ENCODE measurements at regions not wholly inside any gene's neighbourhood (a gene's known extent, or its start where the extent isn't known, plus 50 kb on each side); places are given as distances from the start of the nearest gene placed in this dataset.
A peak's percentile ranks its signal among the peaks of the same experiment; 100 is the strongest.

DNA sequence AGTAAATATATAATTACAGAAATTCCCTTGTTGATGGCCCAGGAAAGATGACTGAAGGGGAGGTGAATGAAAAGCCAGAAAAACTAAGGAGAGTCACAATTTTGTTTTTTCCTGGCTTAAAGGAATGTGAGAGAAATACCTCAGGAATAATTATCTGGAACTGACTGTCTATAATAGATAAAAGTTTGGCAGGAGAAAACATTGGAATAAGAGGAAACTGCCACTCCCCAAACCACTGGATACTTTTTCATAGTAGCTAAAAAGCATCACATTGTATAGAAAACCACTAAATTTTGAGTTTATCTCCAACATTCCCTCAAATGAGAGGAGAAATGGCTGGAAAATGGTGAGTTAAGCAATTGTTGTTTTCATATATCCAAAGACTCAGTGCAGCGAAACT is 326.0 kb downstream of the NPR3 start:
- no peaks in the 10 kb centered on the region for H3K36me3 ChIP-seq (ENCODE audit: low read depth)
- DNase-seq: no peak

DNA sequence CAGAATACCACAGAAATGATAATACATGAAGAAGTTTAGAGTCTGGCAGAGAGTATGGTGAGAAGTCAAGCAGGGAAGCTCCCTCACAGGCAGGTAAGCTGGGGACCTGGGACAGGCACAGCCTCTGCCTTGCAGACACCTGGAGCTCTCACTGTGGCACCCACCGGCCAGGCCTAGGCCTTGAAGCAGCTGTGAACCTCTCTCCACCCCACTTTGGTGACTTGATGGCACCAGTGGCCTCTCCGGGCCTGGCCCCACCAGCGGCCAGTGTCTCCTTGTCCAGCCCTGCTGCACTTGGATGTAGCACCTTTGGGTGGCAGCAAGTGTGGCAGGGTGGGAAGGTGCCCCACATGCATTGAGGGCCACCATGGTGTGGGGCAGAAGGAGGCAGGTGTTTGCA is 330.5 kb downstream of the NPR3 start:
- Histone ChIP-seq H3K4me2 (ENCODE audit: unreplicated experiment) (no peak overlapping the region), H3K27ac (no peak overlapping the region), H3K4me1 (ENCODE audit: insufficient read depth) (peaks cover 15% of the 10 kb centered on the region; the same call in 1 of the 2 replicates), H2AFZ (no peak overlapping the region), H3K9ac (no peak overlapping the region), H3K36me3 (ENCODE audit: low read depth) (no peaks in the 10 kb centered on the region), H3K9me3 (ENCODE audit: low read depth) (no peaks in the 10 kb centered on the region), H3K79me2 (ENCODE audit: insufficient read depth) (no peaks in the 10 kb centered on the region), H4K20me1 (ENCODE audit: insufficient read depth) (no peaks in the 10 kb centered on the region), H3K9me2 (ENCODE audit: insufficient read depth) (no peaks in the 10 kb centered on the region), H3F3A (ENCODE audit: insufficient read depth) (no peaks in the 10 kb centered on the region; the same call in 1 of the 2 replicates), H3K4me3 (no peak overlapping the region), H3K27me3 (replicated peaks; ENCODE audit: insufficient read depth) (no peaks in the 10 kb centered on the region)
- DNase-seq: no peak
- in situ Hi-C loops (cut with MboI): no loop called here
- 45 to 63% methylated on average over 2 to 3 of the region's 3 CpGs for WGBS, 2 experiments (ENCODE audit: low coverage in 1 of 2, low lambda C conversion rate in 2 of 2, missing lambda C conversion rate in 2 of 2)
- no peak for TF ChIP-seq EZH2phosphoT487 (IDR thresholded peaks at IDR 0.05; ENCODE audit: insufficient read depth, low read depth)
- no peak for TF ChIP-seq EZH2 (IDR thresholded peaks at IDR 0.05; ENCODE audit: insufficient read depth, poor library complexity, severe bottlenecking)

More for the DNA sequence above, 326.0 kb downstream of the NPR3 start:
- Histone ChIP-seq H3K27ac (no peak overlapping the region), H3F3A (ENCODE audit: insufficient read depth) (no peaks in the 10 kb centered on the region), H2AFZ (no peak overlapping the region), H3K79me2 (ENCODE audit: insufficient read depth) (no peaks in the 10 kb centered on the region), H3K4me2 (ENCODE audit: unreplicated experiment) (no peak overlapping the region), H3K4me1 (ENCODE audit: insufficient read depth) (peaks cover 11% of the 10 kb centered on the region), H3K4me3 (no peak overlapping the region), H3K9me3 (ENCODE audit: low read depth) (no peaks in the 10 kb centered on the region), H3K9ac (no peak overlapping the region), H3K27me3 (replicated peaks; ENCODE audit: insufficient read depth) (no peaks in the 10 kb centered on the region), H4K20me1 (ENCODE audit: insufficient read depth) (no peaks in the 10 kb centered on the region), H3K9me2 (ENCODE audit: insufficient read depth) (no peaks in the 10 kb centered on the region)
- in situ Hi-C loops (cut with MboI): no loop called here
- 93 to 100% methylated on average over 1 of the region's 1 CpG for WGBS, 2 experiments (ENCODE audit: low coverage in 1 of 2, low lambda C conversion rate in 2 of 2, missing lambda C conversion rate in 2 of 2)
- TF ChIP-seq EZH2phosphoT487 (IDR thresholded peaks at IDR 0.05; ENCODE audit: insufficient read depth, low read depth): no peak
- no peak for TF ChIP-seq EZH2 (IDR thresholded peaks at IDR 0.05; ENCODE audit: insufficient read depth, poor library complexity, severe bottlenecking)

DNA sequence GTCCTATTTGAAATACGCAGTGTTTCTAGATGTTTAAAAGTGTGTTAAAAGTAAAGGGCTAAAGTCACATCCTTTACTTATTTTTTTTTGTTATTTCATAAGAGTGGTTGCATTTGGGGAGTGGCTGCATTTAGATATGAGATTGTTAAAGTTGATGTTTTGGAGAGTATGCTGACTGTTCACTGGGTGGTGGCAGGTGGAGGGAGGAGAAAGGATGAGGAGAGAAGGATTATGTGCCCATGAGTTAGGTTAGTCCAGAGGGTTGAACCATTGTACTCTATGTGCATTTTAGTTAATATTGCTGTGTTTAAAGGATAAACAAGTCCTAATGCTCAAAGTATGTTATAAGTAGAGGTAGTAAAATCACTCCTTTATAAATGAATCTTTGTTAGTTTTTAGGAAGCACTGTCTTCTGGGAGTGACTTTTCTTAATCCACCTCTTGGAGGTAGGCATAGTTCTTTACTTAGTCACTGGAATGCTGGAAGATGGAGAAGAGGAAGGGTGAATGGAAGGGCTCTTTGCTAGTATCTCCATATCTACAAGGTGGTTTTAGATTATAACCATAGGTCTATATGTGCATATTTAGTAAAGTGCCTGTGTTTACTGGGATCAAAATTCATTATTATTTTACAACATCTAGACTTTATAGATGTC is 332.3 kb downstream of the NPR3 start:
- no peak for TF ChIP-seq EZH2 (IDR thresholded peaks at IDR 0.05; ENCODE audit: insufficient read depth, poor library complexity, severe bottlenecking)
- TF ChIP-seq EZH2phosphoT487 (IDR thresholded peaks at IDR 0.05; ENCODE audit: insufficient read depth, low read depth): no peak

DNA sequence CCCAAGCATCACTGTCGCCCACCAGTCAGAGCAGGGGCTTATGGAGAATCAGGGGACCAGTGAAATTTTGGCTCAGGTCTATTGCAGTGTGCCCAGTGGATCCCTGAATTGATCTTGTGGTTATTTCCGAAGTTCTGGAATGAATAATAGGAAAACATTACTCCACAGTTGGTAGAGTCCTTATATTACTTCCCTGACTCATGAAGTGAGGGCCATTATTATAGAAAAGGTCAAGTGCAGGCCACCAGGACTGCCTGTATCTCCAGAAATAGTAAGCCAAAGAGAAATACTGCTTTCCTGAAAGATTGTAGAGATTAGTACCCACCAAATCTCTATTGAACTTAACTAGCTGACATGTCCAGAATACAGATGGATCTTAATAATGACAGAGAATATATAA is 335.0 kb downstream of the NPR3 start:
- no peak overlapping the region for H3K27ac ChIP-seq

More for the DNA sequence above, 332.3 kb downstream of the NPR3 start:
- 0% methylated on average over 1 of the region's 1 CpG for WGBS, 2 experiments (ENCODE audit: low coverage in 1 of 2, low lambda C conversion rate in 2 of 2, missing lambda C conversion rate in 2 of 2)
- Histone ChIP-seq H3K9me3 (ENCODE audit: low read depth) (no peaks in the 10 kb centered on the region), H3K36me3 (ENCODE audit: low read depth) (no peaks in the 10 kb centered on the region), H3K4me2 (ENCODE audit: unreplicated experiment) (no peak overlapping the region), H3K9ac (no peak overlapping the region), H2AFZ (no peak overlapping the region), H4K20me1 (ENCODE audit: insufficient read depth) (no peaks in the 10 kb centered on the region), H3K79me2 (ENCODE audit: insufficient read depth) (no peaks in the 10 kb centered on the region), H3F3A (ENCODE audit: insufficient read depth) (no peaks in the 10 kb centered on the region; the same call in 1 of the 2 replicates), H3K9me2 (ENCODE audit: insufficient read depth) (no peaks in the 10 kb centered on the region), H3K27me3 (replicated peaks; ENCODE audit: insufficient read depth) (no peaks in the 10 kb centered on the region), H3K27ac (no peak overlapping the region), H3K4me1 (ENCODE audit: insufficient read depth) (peaks cover 16% of the 10 kb centered on the region; the same call in 1 of the 2 replicates), H3K4me3 (no peak overlapping the region)
- in situ Hi-C loops (cut with MboI): no loop called here
- no peak for DNase-seq

More for the DNA sequence above, 335.0 kb downstream of the NPR3 start:
- Histone ChIP-seq H3K4me3 (no peak overlapping the region), H3K79me2 (ENCODE audit: insufficient read depth) (no peaks in the 10 kb centered on the region), H3K4me1 (ENCODE audit: insufficient read depth) (peaks cover 41% of the 10 kb centered on the region), H3K9me2 (ENCODE audit: insufficient read depth) (no peaks in the 10 kb centered on the region), H3K4me2 (ENCODE audit: unreplicated experiment) (no peak overlapping the region), H2AFZ (no peak overlapping the region), H4K20me1 (ENCODE audit: insufficient read depth) (no peaks in the 10 kb centered on the region), H3K36me3 (ENCODE audit: low read depth) (no peaks in the 10 kb centered on the region), H3F3A (ENCODE audit: insufficient read depth) (peaks cover 4% of the 10 kb centered on the region), H3K9ac (no peak overlapping the region), H3K9me3 (ENCODE audit: low read depth) (no peaks in the 10 kb centered on the region), H3K27me3 (replicated peaks; ENCODE audit: insufficient read depth) (no peaks in the 10 kb centered on the region)
- no peak for TF ChIP-seq EZH2phosphoT487 (IDR thresholded peaks at IDR 0.05; ENCODE audit: insufficient read depth, low read depth)
- TF ChIP-seq EZH2 (IDR thresholded peaks at IDR 0.05; ENCODE audit: insufficient read depth, poor library complexity, severe bottlenecking): no peak
- in situ Hi-C loops (cut with MboI): no loop called here
- WGBS, 2 experiments (ENCODE audit: low coverage in 1 of 2, low lambda C conversion rate in 2 of 2, missing lambda C conversion rate in 2 of 2): 57 to 62% methylated on average over 2 of the region's 2 CpGs
- DNase-seq: peak; percentile 48
